ENCODE measurements at regions not wholly inside any gene's neighbourhood (a gene's known extent, or its start where the extent isn't known, plus 50 kb on each side); places are given as distances from the start of the nearest gene placed in this dataset.

DNA sequence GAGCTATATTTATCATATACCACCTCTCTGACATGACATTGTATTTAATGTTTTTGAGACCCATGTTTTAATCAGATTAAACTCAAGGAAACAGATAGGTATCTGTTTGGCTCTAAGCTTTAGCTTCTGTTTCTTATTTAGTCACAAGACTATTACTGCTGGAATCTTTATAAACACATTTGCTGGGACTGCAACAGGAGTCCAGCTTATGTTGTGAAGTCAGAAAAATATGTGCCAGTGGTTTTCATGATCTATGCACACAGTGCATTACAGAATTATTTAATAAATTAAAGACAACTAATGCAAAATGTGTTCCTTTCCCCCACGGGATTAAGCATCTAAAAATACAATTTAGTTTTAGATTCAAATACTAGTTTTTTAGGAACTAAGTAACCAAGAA lies 338.9 kb downstream of the ZEB2 start (continued):
- TF ChIP-seq, protein P1, sequence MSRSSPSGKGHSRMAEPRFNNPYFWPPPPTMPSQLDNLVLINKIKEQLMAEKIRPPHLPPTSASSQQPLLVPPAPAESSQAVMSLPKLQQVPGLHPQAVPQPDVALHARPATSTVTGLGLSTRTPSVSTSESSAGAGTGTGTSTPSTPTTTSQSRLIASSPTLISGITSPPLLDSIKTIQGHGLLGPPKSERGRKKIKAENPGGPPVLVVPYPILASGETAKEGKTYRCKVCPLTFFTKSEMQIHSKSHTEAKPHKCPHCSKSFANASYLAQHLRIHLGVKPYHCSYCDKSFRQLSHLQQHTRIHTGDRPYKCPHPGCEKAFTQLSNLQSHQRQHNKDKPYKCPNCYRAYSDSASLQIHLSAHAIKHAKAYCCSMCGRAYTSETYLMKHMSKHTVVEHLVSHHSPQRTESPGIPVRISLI (tag by site-specific recombination; IDR thresholded peaks at IDR 0.05), result no peak
- TF ChIP-seq KLF7 (tag by site-specific recombination; IDR thresholded peaks at IDR 0.05; ENCODE audit: borderline replicate concordance) (no peak), ZNF366 (tag by site-specific recombination; conservative IDR thresholded peaks at IDR 0.05) (no peak), ZNF24 (tag by site-specific recombination; IDR thresholded peaks at IDR 0.05) (no peak), ZNF239 (tag by site-specific recombination; IDR thresholded peaks at IDR 0.05) (no peak), ZNF48 (tag by site-specific recombination; IDR thresholded peaks at IDR 0.05) (no peak)

DNA sequence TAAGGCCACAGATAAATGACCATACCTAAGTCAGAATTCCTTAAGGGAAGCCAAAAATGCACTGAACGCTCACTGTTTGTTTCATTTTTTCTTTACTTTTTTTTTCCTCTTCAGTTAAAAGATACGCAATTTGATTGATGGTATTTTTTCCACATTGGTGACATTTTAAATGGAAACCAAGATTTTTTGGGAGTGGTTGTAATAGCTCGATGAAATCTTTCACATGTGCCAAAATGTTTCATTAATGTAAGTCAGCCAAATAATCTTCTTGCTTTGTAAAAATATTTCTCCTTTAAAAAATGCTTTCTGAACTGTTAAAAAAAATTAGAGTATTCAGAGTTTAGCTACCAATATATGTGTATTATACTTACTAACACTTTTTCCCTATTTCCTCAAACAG lies 339.8 kb downstream of the ZEB2 start:
- H3K9me3 ChIP-seq (ENCODE audit: control insufficient read depth, insufficient read depth, low read depth, low read length), result no peaks in the 10 kb centered on the region
- no peaks in the 10 kb centered on the region for H3K36me3 ChIP-seq (ENCODE audit: control insufficient read depth in 2 of 2, insufficient read depth in 1 of 2, low read length in 2 of 2)
- ChIA-PET POLR2A (no interaction called here), CTCF (interaction anchor here (0.7 kb wide), 1 partner anchor 20 kb away, joined by 3 read pairs; no protein-coding TSS in a partner anchor)
- TF ChIP-seq ZNF155 (tag by site-specific recombination; IDR thresholded peaks at IDR 0.05), result no peak
- TF ChIP-seq ZNF266 (tag by site-specific recombination; IDR thresholded peaks at IDR 0.05; ENCODE audit: low read depth), result no peak
- TF ChIP-seq, protein P2, sequence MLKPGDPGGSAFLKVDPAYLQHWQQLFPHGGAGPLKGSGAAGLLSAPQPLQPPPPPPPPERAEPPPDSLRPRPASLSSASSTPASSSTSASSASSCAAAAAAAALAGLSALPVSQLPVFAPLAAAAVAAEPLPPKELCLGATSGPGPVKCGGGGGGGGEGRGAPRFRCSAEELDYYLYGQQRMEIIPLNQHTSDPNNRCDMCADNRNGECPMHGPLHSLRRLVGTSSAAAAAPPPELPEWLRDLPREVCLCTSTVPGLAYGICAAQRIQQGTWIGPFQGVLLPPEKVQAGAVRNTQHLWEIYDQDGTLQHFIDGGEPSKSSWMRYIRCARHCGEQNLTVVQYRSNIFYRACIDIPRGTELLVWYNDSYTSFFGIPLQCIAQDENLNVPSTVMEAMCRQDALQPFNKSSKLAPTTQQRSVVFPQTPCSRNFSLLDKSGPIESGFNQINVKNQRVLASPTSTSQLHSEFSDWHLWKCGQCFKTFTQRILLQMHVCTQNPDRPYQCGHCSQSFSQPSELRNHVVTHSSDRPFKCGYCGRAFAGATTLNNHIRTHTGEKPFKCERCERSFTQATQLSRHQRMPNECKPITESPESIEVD (tag by site-specific recombination; IDR thresholded peaks at IDR 0.05), result no peak
- TF ChIP-seq ZNF791 (tag by site-specific recombination; IDR thresholded peaks at IDR 0.05), result no peak
- no peak for TF ChIP-seq ZNF221 (tag by site-specific recombination; IDR thresholded peaks at IDR 0.05; ENCODE audit: borderline replicate concordance)
- no peak for TF ChIP-seq REPIN1 (tag by site-specific recombination; IDR thresholded peaks at IDR 0.05; ENCODE audit: low read depth)
- TF ChIP-seq ZNF366 (tag by site-specific recombination; conservative IDR thresholded peaks at IDR 0.05), result no peak
- H3K4me1 ChIP-seq (ENCODE audit: control insufficient read depth, insufficient read depth, low read length), result no peaks in the 10 kb centered on the region
- no peak overlapping the region for H3K27ac ChIP-seq (ENCODE audit: extremely low read depth, low read depth, low read length)
- H3K4me3 ChIP-seq (ENCODE audit: low read depth, low read length), result no peak overlapping the region

DNA sequence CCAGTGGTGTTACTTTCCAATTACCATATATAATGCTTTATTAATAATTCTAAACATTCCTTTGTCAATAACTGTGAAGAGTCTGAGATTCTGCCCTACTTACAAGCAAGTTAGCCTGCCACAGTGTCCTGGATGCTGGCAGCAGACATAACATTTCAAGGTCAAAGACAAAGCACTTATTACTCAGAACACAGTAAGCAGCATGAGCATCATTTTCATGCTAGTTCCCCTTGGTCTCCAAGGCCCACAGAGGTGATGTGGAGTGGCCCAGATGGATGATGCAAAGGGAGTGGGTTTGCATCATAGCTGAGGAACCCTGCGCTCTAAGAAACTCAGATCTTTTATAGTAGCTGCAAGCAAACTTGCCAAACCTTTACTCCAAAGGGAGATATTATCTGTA lies 349.7 kb downstream of the ZEB2 start:
- ChIA-PET POLR2A (no interaction called here), CTCF (no interaction called here)
- Histone ChIP-seq H3K36me3 (ENCODE audit: control insufficient read depth in 2 of 2, insufficient read depth in 1 of 2, low read length in 2 of 2) (no peaks in the 10 kb centered on the region), H3K4me1 (ENCODE audit: control insufficient read depth, insufficient read depth, low read length) (no peaks in the 10 kb centered on the region), H3K9me3 (ENCODE audit: control insufficient read depth, insufficient read depth, low read depth, low read length) (no peaks in the 10 kb centered on the region), H3K27ac (ENCODE audit: extremely low read depth, low read depth, low read length) (no peak overlapping the region), H3K4me3 (ENCODE audit: low read depth, low read length) (no peak overlapping the region)
- TF ChIP-seq ZNF221 (tag by site-specific recombination; IDR thresholded peaks at IDR 0.05; ENCODE audit: borderline replicate concordance), result no peak
- no peak for TF ChIP-seq MEIS1 (CRISPR knock-in tag; IDR thresholded peaks at IDR 0.05; ENCODE audit: borderline replicate concordance)
- TF ChIP-seq, protein P3, sequence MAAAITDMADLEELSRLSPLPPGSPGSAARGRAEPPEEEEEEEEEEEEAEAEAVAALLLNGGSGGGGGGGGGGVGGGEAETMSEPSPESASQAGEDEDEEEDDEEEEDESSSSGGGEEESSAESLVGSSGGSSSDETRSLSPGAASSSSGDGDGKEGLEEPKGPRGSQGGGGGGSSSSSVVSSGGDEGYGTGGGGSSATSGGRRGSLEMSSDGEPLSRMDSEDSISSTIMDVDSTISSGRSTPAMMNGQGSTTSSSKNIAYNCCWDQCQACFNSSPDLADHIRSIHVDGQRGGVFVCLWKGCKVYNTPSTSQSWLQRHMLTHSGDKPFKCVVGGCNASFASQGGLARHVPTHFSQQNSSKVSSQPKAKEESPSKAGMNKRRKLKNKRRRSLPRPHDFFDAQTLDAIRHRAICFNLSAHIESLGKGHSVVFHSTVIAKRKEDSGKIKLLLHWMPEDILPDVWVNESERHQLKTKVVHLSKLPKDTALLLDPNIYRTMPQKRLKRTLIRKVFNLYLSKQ (tag by site-specific recombination; IDR thresholded peaks at IDR 0.05; ENCODE audit: borderline replicate concordance), result no peak
- TF ChIP-seq, protein P4, sequence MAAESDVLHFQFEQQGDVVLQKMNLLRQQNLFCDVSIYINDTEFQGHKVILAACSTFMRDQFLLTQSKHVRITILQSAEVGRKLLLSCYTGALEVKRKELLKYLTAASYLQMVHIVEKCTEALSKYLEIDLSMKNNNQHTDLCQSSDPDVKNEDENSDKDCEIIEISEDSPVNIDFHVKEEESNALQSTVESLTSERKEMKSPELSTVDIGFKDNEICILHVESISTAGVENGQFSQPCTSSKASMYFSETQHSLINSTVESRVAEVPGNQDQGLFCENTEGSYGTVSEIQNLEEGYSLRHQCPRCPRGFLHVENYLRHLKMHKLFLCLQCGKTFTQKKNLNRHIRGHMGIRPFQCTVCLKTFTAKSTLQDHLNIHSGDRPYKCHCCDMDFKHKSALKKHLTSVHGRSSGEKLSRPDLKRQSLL (tag by site-specific recombination; IDR thresholded peaks at IDR 0.05), result no peak
- TF ChIP-seq, protein P5, sequence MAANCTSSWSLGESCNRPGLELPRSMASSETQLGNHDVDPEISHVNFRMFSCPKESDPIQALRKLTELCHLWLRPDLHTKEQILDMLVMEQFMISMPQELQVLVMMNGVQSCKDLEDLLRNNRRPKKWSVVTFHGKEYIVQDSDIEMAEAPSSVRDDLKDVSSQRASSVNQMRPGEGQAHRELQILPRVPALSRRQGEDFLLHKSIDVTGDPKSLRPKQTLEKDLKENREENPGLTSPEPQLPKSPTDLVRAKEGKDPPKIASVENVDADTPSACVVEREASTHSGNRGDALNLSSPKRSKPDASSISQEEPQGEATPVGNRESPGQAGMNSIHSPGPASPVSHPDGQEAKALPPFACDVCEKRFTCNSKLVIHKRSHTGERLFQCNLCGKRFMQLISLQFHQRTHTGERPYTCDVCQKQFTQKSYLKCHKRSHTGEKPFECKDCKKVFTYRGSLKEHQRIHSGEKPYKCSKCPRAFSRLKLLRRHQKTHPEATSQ (tag by site-specific recombination; IDR thresholded peaks at IDR 0.05), result no peak
- TF ChIP-seq ZNF548 (tag by site-specific recombination; IDR thresholded peaks at IDR 0.05), result no peak
- no peak for TF ChIP-seq SP3 (tag by site-specific recombination; IDR thresholded peaks at IDR 0.05)
- TF ChIP-seq ZNF140 (tag by site-specific recombination; IDR thresholded peaks at IDR 0.05), result no peak
- TF ChIP-seq, protein P6, sequence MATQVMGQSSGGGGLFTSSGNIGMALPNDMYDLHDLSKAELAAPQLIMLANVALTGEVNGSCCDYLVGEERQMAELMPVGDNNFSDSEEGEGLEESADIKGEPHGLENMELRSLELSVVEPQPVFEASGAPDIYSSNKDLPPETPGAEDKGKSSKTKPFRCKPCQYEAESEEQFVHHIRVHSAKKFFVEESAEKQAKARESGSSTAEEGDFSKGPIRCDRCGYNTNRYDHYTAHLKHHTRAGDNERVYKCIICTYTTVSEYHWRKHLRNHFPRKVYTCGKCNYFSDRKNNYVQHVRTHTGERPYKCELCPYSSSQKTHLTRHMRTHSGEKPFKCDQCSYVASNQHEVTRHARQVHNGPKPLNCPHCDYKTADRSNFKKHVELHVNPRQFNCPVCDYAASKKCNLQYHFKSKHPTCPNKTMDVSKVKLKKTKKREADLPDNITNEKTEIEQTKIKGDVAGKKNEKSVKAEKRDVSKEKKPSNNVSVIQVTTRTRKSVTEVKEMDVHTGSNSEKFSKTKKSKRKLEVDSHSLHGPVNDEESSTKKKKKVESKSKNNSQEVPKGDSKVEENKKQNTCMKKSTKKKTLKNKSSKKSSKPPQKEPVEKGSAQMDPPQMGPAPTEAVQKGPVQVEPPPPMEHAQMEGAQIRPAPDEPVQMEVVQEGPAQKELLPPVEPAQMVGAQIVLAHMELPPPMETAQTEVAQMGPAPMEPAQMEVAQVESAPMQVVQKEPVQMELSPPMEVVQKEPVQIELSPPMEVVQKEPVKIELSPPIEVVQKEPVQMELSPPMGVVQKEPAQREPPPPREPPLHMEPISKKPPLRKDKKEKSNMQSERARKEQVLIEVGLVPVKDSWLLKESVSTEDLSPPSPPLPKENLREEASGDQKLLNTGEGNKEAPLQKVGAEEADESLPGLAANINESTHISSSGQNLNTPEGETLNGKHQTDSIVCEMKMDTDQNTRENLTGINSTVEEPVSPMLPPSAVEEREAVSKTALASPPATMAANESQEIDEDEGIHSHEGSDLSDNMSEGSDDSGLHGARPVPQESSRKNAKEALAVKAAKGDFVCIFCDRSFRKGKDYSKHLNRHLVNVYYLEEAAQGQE (tag by site-specific recombination; IDR thresholded peaks at IDR 0.05), result no peak
- no peak for TF ChIP-seq ZNF629 (tag by site-specific recombination; IDR thresholded peaks at IDR 0.05)
